NCI-H345 (cell line): ENCODE measurements at regions not wholly inside any gene's neighbourhood (a gene's known extent, or its start where the extent isn't known, plus 50 kb on each side); places are given as distances from the start of the nearest gene placed in this dataset.
"Not testable (repeated sequence)": the region's sequence is repeated elsewhere in the genome, so short reads cannot be mapped to it uniquely, and the experiment has no call there.

Experiments used
- DNase-seq: peaks from one replicate; lab custom pipeline; 2025; lab: John Stamatoyannopoulos, UW

DNA sequence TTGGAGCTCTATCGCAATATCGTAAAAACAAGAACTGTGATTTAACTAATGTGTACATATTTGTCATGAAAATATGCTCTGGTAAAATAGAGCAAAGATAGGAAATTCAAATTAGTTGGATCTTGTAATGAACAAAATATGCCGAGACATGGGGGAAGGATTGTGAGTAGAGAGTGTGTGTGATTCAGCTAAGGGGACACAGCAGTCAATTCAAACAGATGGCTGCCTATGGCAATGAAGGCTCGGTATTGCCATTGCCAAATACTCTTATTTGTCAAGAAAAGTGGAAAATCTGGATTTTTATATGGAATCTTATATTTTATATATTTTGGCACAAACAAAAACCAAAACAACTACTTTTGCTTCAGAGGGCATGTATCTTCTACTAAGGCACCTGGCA is 227.3 kb upstream of the BCHE start:
- DNase-seq = no peak

GRCh38 chr3:166060789-166061479 is 223.7 kb upstream of the BCHE start:
- DNase-seq = no peak

- no peak for DNase-seq
Observed at GRCh38 chr3:166052440-166052839, 215.2 kb upstream of the BCHE start.

GRCh38 chr3:166029507-166029906 is 192.3 kb upstream of the BCHE start:
- no peak for DNase-seq

- DNase-seq = peak; percentile 25
Observed at GRCh38 chr3:166013073-166013679, 176.0 kb upstream of the BCHE start.

DNA sequence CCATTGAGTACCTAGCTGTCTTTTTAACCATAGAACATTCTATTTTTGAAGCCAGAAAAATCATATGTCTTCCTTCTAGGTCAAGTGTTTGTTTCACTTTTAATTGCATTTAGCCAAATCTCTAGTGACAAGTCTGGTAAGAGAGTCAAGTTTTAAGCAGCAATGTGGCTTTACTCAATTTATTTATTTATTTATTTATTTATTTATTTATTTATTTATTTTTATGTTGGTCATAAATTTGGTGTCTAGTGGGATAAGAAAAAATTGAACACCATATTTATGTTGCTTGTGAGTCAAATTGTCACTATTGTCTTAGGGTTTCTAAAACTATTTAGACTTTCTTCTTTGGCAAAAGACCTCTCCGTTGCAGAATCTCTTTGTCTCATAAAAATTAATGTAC is 174.5 kb upstream of the BCHE start:
- no peak for DNase-seq

DNA sequence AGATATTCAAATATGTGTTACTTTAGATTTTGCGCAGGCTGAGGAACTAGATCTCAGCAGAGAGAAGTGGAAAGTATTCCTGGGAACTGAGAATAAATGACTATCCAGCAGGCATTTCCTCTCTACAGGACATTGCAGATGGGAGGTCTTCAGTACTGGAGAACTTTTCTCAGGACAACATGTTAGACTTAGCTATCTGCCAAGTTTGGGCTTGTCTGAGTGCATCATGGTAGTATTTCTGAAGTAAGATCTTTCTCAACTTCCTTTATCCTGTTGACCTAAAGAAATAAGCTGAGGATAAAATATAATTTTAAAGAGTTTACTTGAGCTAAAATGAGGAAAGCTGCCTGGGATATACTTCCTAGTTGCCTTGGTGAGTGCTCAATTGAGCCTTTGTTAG is 167.9 kb upstream of the BCHE start:
- DNase-seq = no peak

- no peak for DNase-seq
Observed at GRCh38 chr3:165994293-165994692, 157.1 kb upstream of the BCHE start.

- no peak for DNase-seq
Observed at GRCh38 chr3:165984589-165984988, 147.4 kb upstream of the BCHE start.

GRCh38 chr3:165983284-165983683 is 146.1 kb upstream of the BCHE start:
- no peak for DNase-seq

DNA sequence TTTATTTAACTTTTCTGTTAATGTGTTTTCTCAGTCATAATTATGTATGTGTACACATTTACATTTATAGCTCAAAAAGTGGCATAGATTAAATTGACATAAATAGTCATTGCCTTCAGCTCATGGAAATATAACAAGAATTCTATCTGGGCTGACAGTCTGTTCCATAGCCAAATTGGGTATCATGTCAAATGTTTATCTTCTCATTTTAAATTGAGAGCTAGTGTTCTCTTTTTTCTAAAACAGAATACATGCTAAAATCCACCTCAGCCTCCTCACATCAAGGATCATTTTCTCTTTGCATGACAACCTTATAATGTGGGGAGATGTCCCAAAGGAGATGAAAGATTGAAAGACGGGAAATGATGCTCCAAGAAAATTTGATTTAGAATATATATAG is 144.1 kb upstream of the BCHE start:
- no peak for DNase-seq

GRCh38 chr3:165960825-165961224 is 123.6 kb upstream of the BCHE start:
- DNase-seq = not testable (repeated sequence)

- no peak for DNase-seq
Observed at GRCh38 chr3:165954171-165954570, 116.9 kb upstream of the BCHE start.

GRCh38 chr3:165946360-165946759 is 109.1 kb upstream of the BCHE start:
- no peak for DNase-seq

DNA sequence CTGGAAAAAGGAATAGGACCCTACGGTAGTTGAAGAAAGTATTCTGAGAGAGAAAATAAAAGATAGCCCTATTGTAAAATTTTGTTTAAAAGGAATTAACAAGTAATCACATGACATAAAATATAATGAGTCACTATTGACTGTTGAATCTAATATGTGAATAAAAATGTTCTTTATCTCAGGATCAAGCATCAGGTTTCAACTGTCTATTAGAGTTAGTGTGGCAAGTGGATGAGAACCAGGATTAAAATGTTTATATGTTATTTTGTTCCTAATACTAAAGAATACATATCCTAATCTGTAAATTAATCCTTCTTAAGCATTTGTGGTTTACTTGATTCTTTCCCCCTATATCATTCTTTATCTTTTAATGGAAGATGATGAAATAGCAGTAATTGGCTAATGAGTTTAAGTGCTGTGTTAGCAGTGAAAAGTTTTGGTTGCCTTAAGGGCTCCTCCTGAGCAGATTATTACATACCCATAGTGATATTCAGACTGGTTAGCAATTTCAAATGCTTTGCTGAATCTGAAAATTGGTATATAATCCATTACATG is 101.8 kb upstream of the BCHE start:
- DNase-seq = no peak

DNA sequence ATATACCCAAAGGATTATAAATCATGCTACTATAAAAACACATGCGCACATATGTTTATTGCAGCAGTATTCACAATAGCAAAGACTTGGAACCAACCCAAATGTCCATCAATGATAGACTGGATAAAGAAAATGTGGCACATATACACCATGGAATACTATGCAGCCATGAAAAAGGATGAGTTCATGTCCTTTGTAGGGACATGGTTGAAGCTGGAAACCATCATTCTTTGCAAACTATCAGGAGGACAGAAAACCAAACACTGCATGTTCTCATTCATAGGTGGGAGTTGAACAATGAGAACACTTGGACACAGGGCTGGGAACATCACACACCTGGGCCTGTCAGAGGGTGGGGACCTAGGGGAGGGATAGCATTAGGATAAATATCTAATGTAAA is 98.9 kb upstream of the BCHE start:
- DNase-seq = not testable (repeated sequence)

DNA sequence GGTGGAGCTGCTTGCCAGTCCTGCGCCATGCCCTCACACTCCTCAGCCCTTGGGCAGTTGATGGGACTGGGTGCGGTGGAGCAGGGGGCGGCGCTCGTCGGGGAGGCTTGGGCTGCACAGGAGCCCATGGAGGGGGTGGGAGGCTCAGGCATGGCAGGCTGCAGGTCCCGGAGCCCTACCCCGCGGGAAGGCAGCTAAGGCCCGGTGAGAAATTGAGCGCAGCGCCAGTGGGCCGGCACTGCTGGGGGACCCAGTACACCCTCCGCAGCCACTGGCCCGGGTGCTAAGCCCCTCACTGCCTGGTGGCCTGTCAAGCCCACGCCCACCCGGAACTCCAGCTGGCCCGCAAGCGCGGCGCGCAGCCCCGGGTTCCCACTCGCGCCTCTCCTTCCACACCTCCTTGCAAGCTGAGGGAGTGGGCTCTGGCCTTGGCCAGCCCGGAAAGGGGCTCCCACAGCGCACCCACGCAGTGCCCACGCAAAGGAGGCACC is 87.1 kb upstream of the BCHE start:
- not testable (repeated sequence) for DNase-seq

GRCh38 chr3:165920984-165921383 is 83.8 kb upstream of the BCHE start:
- no peak for DNase-seq

DNA sequence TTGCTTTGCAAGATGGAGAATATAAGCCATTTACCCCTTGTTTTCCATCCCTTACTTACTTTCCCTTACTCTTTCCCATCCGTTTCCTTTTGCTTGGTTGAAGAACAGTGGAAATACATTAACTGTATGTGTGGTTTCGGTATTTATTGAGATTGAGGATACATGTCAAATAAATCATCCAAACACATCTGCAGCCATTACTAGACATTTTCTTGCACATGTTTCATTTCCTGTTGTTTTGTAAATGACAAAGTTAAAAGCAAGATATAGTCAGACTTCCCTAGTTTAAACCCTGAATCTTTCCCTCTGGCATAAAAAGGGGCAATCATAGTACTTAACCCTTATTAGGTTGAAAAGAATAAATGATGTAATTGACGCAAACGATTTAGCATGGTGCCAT is 82.1 kb upstream of the BCHE start:
- DNase-seq = no peak

- no peak for DNase-seq
Observed at GRCh38 chr3:165918657-165918979, 81.4 kb upstream of the BCHE start.

DNA sequence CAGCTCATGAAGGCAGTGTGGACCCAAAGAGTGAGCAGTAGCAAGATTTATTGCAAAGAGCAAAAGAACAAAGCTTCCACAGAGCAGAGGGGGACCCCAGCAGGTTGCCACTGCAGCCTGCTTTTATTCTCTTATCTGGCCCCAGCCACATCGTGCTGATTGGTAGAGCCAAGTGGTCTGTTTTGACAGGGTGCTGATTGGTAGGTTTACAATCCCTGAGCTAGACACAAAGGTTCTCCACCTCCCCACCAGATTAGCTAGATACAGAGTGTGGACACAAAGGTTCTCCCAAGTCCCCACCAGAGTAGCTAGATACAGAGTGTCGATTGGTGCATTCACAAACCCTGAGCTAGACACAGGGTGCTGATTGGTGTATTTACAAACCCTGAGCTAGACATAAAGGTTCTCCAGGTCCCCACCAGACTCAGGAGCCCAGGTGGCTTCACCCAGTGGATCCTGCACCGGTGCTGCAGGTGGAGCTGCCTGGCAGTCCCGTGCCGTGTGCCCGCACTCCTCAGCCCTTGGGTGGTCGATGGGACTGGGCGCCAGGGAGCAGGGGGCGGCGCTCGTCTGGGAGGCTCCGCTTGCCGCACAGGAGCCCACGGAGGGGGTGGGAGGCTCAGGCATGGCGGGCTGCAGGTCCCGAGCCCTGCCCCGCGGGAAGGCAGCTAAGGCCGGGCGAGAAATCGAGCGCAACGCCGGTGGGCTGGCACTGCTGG is 80.9 kb upstream of the BCHE start:
- DNase-seq = not testable (repeated sequence)

GRCh38 chr3:165915104-165915503 is 77.9 kb upstream of the BCHE start:
- not testable (repeated sequence) for DNase-seq
